Stimulated activated CD4-positive, alpha-beta T cell treated with anti-CD3 and anti-CD28 coated beads, Interleukin-12 subunit alpha, Interleukin-12 subunit beta, amount 100 ng/mL, for 24 hours (primary cell): ENCODE measurements at regions not wholly inside any gene's neighbourhood (a gene's known extent, or its start where the extent isn't known, plus 50 kb on each side); places are given as distances from the start of the nearest gene placed in this dataset.

Source experiments
- DNase-seq, 2 experiments: peaks; one replicate each; pipeline ENCODE4 v3.0.0-alpha.2; 2020; ENCODE audit warnings: low read depth in 2 of 2

DNA sequence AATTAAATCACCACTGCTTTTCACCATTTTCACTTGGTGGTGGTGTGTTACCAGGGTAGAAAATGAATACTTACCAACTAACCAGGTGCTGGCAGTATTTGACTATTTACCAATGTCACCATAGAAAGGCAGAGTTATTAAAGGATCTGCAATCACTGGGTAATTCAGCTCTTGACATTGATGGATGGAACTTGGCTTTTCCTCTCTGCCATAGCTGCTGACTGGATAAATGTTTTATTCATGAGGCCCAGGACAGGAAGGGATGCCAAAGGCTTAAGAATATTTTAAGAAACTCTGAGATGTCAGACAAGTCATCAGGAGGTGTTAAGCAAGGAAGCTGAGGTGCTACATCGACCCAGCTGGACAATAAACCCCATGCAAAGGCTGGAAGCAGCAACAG is 495.5 kb upstream of the CFAP20DC start:
- DNase-seq, result no peak

DNA sequence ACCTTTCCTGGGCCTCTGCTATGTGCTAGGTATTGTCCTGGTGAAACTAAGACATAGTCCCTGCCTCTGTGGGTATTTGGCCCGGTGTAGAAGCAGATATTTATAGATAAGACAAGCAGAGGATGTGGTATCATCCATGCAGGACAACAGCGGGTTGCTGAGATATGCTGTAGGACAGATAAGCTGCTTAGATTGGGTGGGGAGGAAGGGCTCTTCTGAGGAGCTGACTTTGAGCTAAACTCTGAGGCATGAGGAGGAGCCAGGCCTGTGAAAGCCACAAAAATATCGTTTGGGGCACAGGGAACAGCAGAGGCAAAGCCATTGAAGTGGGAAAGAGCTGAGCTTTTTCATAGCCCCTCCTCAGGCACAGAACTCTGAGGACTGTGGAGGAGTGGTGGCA is 492.5 kb upstream of the CFAP20DC start:
- DNase-seq, result no peak

DNA sequence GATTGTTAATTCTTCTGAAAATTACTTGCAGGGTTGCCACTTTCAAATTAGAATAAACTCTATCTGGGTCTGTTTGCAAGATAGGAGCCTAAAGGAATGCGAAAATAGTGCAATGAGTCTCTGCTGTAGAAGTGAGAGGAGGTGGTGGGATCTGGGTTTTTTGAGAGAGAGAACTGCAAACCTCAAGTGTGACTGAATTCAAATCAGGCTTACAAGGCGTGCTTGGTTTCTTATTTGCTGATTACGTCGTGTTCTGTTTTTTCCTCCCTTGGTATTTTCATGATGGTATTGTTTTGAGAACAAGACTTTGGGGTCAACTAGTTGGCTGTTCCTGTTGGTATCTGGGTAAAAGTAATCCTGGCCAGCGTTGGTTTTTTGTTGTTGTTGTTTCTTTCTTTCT is 490.9 kb upstream of the CFAP20DC start:
- no peak for DNase-seq

DNA sequence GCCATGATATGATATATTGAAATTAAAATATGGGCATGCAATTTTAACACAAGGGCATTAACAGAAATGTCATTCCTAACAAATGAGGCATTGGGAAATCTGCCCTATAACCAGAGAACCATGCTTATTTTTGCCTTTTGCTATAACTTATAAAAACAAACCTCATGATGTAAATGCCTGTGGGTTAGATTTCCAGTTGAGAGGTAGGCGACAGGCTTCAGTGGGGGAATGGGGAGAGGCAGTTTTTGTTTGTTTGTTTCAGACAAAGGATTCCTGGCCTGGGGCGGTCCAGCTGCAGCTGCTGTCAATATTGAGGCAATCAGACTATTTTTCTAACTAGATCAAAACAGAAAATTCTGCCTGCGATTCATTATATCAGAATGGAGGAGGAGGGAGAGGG is 490.4 kb upstream of the CFAP20DC start:
- DNase-seq, result no peak

DNA sequence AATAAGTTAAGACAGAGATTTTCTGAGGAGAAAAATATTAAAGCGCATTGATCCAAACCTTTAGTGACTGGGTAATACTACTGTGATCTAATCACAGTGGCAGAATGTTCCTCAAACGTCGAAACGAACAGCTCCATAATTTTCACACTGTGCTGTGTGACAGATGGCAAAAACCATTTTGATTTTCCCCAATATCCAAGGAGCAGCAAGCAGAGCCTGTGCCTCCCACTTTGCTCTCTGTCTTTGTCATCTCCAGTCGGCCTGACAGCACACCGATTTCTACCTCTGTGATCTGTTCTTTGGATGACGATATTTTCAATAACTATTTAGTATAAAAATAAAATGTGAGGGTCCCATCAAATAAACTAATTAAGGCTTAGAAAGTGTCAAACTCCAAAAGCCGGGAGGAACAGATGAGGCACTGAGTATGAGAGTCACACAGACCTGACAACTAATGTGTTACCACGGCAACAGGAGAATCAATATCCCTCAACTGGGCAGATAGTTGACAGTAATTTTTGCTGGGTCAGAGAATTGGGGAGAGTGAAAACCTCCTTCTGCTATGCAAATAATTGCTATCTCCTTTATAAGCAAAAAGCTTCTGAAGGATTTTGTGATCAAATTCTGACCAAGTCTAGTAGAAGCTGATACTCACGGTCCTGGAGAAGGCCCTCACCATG is 489.1 kb upstream of the CFAP20DC start:
- no peak for DNase-seq

DNA sequence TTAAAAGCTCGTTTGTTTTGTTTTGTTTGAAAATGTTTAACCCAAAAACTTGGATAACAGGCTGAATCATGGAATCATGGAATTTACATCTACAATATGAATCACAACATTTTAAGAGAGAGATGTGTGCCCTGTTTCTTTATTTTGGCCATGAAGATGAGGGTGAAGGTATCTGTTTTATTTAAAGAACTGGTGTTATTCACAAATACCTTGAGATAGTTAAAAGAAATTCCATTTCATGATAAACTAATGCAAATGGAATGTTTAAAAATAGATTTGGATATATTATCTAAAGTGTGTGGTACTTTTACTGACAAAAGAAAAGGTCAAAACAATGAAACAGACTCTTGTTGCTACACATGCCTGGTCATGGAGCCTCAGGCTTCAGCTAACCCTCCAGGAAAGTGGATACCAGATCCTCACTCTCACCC is 486.0 kb upstream of the CFAP20DC start:
- DNase-seq, result no peak

DNA sequence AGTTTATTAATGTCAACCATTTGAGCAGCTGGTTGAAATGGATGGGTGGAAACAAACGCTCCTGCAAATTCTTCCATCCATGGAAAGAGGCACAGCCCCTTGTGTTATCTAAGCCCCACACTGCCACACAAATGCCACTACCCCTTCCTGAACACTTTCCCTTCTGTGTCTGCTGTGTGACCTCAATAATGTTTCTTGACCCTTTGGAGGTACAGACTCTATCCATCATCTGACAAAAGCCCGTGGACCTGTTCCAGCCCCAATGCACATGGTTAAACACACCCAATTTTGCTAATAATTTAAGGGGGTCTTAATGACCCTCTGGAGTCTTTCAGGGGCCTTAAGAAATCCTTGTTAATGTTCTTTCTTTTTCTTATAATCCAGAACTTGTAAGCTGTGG is 482.2 kb upstream of the CFAP20DC start:
- DNase-seq, result no peak

DNA sequence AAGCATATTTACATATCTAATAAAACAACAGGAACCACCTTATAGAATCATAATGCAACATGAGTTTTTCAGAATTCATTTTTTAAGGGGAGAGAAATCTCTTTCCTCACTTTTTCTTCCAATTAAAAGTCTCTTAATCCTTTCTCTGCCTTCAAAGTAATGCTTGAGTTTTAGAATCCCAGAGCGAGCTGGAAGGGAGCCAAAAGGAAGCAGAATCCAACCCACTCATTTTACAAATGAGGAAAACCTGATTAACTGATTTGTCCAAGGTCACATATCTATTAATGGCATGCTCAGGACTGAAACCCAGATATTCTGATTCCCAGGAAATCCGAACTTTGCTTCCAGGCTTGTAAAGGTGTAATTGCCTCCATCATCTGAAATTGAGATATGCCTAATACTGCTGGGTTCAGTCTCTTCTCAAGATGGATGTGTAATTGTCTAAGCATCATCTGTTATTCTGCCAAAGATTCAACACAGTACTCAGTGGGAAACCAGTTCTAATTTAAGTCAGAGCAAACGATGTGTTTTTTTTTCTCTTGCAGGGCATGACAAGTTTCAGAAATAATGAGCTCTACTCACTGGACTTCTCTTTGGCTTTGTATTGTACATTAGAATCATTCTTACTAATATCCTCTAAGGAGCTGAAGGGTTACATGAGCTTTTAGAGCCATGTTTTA is 481.4 kb upstream of the CFAP20DC start:
- DNase-seq, result no peak

DNA sequence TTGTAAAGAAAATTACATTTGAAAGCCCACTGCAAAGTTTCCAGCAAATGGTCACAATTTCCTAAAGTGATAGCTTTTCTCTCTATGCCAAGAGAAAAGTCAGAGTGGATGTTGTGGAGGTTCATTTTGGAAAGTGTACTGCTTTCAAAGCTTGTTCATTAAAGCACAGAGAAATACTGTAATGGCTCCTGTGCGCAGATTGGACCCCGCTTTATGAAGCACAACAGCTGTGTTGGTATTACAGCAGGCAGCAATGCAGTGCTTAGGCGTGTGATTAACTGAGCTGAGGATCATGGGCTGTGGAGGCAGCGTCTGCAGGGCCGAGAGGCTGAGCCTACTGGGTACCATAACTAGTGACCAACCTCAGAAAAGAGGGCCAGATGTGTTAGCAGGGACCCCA is 478.4 kb upstream of the CFAP20DC start:
- no peak for DNase-seq

DNA sequence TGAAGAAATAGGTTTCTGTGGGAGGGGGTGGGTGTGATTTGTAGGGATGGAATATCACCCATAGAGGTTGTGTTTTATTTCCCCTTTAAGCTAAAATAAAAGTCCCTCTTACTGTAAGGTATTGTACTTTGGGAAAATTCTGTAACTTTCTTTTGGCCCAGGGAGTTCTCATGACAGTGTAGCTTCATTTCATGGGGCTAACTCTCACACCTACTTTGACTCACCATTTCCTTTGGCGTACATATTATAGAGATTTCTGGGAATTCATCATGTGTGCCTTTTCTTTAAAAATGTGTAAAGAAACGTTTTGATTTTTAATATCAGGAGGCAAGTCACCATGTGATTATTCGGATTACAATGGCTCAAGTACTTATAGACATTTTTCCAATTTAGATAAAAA is 477.7 kb upstream of the CFAP20DC start:
- no peak for DNase-seq

DNA sequence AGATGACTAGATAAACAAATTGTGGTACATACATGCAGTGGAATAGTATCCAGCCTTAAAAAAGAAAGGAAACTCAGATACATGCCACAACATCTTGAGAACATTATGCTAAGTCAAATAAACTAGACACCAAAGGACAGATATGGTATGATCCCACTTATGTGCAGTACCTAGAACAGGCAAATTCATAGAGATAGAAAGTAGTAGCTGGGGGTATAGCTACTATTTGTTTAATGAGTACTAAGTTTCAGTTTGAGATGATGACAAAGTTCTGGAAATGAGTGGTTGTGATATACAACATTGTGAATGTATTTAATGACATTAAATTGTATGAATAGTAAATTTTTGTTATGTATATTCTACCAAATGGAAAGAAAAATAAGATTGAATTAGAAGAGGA is 477.2 kb upstream of the CFAP20DC start:
- DNase-seq, result no peak

DNA sequence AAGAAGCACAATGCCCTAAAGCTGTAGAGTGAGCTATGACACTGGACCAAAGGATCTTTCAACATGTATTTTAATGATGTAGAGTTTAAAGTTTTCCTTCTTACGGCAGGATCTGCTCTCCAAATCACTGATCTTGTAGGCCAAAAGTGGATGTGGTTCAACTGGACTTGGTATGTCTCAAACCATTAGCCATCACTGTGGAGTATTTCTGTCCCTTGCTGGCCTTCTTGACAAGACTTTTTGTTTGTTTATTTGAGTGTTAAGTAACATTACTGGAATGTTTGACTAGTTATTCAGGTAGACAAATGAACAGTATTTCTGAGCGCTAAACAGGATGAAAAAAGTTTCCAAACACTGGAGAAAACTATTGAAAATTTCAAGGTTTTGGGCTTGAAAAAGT is 472.7 kb upstream of the CFAP20DC start:
- no peak for DNase-seq

DNA sequence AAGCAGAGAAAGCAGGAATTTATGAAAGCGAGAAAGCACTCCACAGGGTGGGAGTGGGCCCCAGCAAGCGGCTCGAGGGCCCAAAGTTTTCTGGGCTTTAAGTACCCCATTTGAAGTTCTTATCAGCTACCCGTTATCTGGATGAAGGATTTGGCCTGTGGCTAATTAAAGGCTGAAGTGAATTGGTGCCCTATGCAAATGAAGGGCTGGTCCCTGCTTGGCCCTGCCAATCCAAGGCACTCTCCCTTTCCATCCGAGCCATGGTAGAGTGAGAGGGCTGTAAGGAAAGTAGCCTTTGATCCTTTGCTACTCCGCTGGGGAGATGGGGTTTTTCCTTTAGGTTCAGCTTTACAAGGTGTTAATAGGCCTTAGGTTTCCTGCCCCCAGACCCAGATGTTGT is 469.3 kb upstream of the CFAP20DC start:
- DNase-seq, result no peak

DNA sequence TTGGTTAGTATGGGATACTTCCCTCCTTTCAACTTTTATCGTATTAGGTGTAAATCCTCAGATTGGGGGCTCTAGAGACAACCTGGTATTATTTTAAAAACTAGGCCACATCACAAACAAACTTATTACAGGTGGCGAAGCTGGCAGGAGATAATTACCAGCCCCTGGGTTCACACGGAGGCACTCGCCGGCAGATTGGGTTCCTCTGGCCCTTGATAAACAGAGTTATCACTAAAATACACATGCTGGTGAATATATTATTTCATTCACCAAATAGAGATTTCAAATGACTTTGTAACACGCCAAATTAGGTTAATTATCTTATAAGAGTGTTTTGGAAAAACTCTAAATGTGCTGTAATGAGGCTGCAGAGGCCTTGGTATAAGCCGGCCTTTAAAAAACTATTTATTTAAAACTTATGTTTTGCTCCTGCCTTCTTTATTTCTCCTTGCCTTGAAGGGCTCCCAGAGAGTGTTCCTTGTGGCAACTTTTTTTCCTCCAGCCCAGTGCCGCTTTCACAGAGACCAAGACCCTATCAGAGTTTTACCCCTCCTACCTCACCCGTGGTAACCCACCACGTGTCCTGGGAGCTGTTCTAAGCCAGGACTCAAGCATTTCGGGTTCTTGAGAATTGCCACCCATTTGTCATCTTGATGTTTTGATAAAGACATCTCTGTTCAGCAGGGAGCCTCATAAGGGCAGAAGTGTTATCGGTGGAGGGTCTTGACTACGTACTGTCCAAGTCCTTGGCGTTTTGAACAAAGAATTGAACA is 468.6 kb upstream of the CFAP20DC start:
- DNase-seq, result no peak

DNA sequence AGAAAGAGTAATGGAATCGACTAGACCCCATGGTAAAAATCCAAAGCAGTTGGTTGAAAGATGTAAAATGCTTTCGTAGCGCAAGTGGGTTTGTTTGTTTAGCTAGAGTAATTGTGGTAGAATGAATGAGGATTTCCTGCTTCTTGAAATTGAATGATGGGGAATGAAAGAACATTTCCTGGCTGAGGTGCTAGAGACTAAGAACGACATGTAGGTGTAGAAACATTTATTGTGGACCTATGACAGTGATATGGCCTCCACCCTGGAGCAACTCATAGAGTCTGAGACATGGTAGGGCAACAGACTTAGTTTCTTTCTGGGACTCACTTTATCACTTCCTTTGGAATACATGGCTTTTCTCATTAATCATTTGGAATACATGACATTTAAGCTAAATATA is 467.6 kb upstream of the CFAP20DC start:
- no peak for DNase-seq

DNA sequence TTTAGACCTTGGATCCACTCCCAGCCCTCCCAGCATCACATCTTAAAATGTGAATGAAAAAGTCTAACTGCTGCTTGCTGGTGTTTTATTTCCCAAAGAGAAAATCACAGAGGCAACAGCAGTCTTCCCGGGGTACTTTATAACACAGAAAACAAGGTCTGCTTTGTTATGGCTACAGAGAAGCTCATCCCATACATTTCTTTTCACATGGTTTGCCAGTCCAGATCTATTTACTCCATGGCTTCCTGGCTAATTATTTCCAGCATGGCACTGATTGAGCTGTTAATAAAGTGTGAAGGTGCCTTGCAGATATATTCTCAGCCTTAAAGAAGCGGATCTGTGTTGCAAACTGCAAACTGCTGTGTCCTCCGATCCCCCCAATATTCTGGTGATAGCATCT is 466.1 kb upstream of the CFAP20DC start:
- no peak for DNase-seq

DNA sequence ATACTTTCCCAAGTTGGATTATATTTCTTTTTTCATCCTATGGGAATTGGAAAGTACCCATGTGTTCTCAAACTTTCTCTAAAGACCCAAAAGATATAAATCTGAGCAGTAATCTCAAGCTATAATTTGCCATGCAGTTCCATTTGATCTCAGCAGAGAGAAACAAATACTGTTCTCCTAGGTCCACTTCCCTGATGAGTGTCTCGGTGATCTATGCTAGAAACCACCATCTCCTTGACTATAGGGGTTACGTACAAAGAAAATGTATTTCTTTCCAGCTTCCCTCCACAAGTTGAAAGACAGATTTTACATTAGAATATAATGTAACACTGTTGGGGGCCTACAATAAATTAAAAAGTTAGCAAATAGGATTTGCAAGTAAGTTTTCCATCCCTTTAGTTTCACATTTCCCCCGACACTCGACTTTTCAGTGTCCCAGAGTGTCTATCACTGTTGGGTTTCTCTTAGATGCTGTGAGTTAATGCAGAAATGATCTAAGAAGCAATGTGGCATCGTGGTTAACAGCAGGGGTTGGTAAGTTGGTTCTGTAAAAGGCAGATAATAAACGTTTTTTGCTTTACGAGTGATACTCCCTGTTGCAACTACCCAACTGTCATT is 465.1 kb upstream of the CFAP20DC start:
- no peak for DNase-seq

DNA sequence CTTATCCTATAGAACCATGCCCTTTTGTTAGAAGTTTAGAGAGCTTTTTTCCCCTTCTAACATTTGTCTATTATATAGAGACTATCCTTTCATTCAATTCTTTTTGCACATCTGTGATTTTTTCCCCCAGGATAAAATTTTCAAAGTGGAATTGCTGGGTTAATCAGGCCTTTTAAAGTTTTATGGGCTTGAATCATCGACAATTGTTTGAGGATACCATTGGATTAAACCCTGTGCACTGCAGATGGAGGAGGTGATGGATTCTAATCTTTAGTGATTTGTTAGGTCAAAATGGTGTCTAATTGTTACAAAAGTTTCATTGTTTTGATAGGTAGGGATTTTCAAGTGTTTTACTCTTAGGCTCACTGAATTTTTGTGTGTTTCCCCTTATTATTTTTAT is 463.7 kb upstream of the CFAP20DC start:
- DNase-seq, result no peak

DNA sequence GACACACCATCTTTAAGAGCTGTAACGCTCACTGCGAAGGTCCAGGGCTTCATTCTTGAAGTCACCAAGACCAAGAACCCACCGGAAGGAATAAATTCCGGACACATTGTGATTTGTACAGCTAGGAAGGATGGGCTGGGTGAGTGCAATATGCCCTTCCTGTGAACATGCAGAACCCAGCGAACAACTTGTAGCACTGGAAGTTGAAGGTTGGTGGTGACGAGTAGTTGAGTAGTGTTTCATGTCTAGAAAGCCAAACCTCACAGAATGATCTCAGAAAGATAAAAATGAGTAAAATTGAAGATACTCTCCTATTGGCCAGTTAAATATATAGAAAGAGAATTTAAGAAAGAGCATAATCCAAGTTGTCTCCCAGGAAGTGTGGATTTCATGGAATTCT is 462.2 kb upstream of the CFAP20DC start:
- DNase-seq, result no peak

DNA sequence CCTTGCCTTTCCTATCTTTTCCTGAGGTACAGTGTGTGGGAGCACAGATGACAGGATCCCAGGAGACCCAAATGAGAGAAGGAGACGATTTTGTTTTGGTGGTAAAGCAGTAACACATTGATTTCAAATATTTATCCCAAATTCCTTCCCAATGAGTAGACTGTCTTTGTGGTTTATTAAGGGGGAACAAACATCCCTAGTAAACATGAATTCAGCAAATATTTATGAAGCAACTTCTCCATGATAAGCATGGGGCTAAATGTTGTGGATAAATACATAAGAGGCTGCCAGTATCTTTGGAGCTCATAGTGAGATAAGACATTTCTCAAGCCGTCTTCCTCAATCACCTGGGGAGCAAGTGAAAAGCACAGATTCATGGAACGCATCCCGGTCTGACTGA is 460.8 kb upstream of the CFAP20DC start:
- DNase-seq, result no peak

DNA sequence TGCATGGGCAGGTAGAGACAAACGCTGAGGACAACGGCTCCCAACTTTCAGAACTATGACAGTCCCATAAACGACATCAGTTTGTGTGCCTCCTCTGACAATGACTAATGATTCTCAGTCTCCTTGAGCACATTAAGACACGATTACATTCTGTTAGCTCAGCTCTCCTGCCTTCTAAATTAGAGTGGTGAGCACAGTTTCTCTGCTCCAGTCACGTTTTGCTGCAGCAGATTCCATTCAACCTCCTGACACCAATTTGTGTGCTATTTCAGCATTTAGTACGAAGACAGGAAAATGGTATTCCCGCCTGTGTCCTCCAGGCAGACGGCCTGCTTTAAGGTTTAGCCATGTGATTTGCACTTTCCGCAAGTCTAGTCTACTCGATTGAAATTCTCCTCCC is 458.4 kb upstream of the CFAP20DC start:
- DNase-seq, result no peak

DNA sequence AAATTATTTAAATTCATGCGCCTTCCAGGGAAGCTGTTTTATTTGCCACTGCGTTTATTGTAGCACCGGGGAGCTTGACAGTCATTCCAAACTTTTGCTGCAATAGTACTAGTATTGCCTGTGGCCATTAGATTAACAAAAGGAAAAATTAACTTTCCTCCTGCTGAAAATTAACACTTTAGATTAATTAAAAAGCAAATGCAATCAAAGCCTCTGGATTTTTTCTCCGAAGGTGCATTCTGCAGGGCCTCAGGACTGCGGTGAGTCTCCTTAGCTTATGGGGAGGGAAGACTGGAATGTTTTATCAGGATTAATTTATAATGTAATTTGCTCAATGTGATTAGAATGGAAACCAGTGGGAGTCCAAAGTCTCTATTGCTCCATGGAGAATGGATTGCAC is 456.4 kb upstream of the CFAP20DC start:
- DNase-seq, result no peak

DNA sequence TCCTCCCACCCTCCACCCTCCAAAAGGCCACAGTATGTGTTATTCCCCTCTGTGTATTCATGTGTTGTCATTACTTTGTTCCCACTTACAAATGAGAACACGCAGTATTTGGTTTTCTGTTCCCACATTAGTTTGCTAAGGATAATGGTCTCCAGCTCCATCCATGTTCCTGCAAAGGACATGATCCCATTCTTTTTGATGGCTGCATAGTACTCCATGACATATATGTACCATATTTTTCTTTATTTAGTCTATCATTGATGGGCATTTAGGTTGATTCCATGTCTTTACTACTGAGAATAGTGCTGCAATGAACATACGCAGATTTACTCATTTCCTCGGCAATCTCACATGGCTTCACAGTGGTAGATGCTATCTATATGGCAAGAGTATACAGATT is 453.6 kb upstream of the CFAP20DC start:
- DNase-seq, result no peak
